ENCODE measurements at regions not wholly inside any gene's neighbourhood (a gene's known extent, or its start where the extent isn't known, plus 50 kb on each side); places are given as distances from the start of the nearest gene placed in this dataset.

GRCh38 chr6:102749210-102749971, 1355.9 kb downstream of the GRIK2 start:
- no peak for DNase-seq (ENCODE audit: low spot score)
- no peaks in the 10 kb centered on the region for H3K27me3 ChIP-seq (ENCODE audit: control insufficient read depth in 1 of 2, insufficient read depth in 2 of 2, low read length in 2 of 2)
- no peaks in the 10 kb centered on the region for H3K36me3 ChIP-seq (replicated peaks in 1 of 2; ENCODE audit: control insufficient read depth in 1 of 2, insufficient read depth in 2 of 2, low read length in 2 of 2)
- ATAC-seq = no peak
- no TSS peak for BruUV-seq (replicated peaks)
- intact Hi-C loops (cut with micrococcal nuclease; ENCODE audit: unreplicated experiment) = no loop called here
- no peak for FAIRE-seq
- no peaks in the 10 kb centered on the region for H3K4me1 ChIP-seq (ENCODE audit: insufficient read depth, low read length)
- 0% methylated on average over 2 of the region's 2 CpGs for WGBS (ENCODE audit: low lambda C conversion rate)
- TF ChIP-seq ZBTB34 (CRISPR knock-in tag; IDR thresholded peaks at IDR 0.05) (no peak), BCLAF1 (IDR thresholded peaks at IDR 0.05) (no peak), IKZF1 (IDR thresholded peaks at IDR 0.05) (no peak), ZNF235 (CRISPR knock-in tag; IDR thresholded peaks at IDR 0.05; ENCODE audit: borderline replicate concordance) (no peak), BHLHE40 (IDR thresholded peaks at IDR 0.05; ENCODE audit: low read length) (no peak), ZNF770 (CRISPR knock-in tag; IDR thresholded peaks at IDR 0.05) (no peak), NFIB (CRISPR knock-in tag; IDR thresholded peaks at IDR 0.05; ENCODE audit: borderline replicate concordance) (no peak), ZNF362 (CRISPR knock-in tag; IDR thresholded peaks at IDR 0.05; ENCODE audit: borderline replicate concordance) (no peak), ZNF841 (CRISPR knock-in tag; IDR thresholded peaks at IDR 0.05; ENCODE audit: borderline replicate concordance) (no peak), TMF1 (CRISPR knock-in tag; IDR thresholded peaks at IDR 0.05; ENCODE audit: low read depth) (no peak), ATF1 (CRISPR knock-in tag; IDR thresholded peaks at IDR 0.05) (no peak), MXD1 (CRISPR knock-in tag; IDR thresholded peaks at IDR 0.05) (no peak), MBNL3 (CRISPR knock-in tag; conservative IDR thresholded peaks at IDR 0.05) (no peak), FOXC1 (CRISPR knock-in tag; IDR thresholded peaks at IDR 0.05; ENCODE audit: borderline replicate concordance) (no peak), MAFK (conservative IDR thresholded peaks at IDR 0.05 in 1 of 2, IDR thresholded peaks at IDR 0.05 in 1 of 2; ENCODE audit: low read length in 2 of 2) (no peak)
- no peak overlapping the region for H3K9ac ChIP-seq (ENCODE audit: insufficient read depth, low read depth, low read length)
- no peaks in the 10 kb centered on the region for H3K9me3 ChIP-seq (ENCODE audit: low read length)
- H4K20me1 ChIP-seq (ENCODE audit: insufficient read depth, low read length) = no peaks in the 10 kb centered on the region
- H3K27ac ChIP-seq (ENCODE audit: extremely low read length, insufficient read depth, low read length) = no peak overlapping the region
- no peak overlapping the region for H3K4me3 ChIP-seq (replicated peaks in 1 of 3; ENCODE audit: insufficient read depth in 1 of 3, low read depth in 2 of 3, low read length in 3 of 3)
- ChIA-PET CTCF (ENCODE audit: low intra/inter-chr PET ratio, low total read pairs) (no interaction called here), POLR2A (no interaction called here)
- no peak overlapping the region for H2AFZ ChIP-seq (ENCODE audit: low read length)
- no peak overlapping the region for H3K4me2 ChIP-seq (ENCODE audit: low read depth, low read length)
- in situ Hi-C loops (cut with HindIII; ENCODE audit: extremely low pct_ligation_motif_present, low pct_unique_long_range_greater_than_20kb) = no loop called here
- H3K79me2 ChIP-seq (ENCODE audit: insufficient read depth, low read length) = no peaks in the 10 kb centered on the region

Data from HepG2 (cell line).